ENCODE measurements at regions not wholly inside any gene's neighbourhood (a gene's known extent, or its start where the extent isn't known, plus 50 kb on each side); places are given as distances from the start of the nearest gene placed in this dataset.

DNA sequence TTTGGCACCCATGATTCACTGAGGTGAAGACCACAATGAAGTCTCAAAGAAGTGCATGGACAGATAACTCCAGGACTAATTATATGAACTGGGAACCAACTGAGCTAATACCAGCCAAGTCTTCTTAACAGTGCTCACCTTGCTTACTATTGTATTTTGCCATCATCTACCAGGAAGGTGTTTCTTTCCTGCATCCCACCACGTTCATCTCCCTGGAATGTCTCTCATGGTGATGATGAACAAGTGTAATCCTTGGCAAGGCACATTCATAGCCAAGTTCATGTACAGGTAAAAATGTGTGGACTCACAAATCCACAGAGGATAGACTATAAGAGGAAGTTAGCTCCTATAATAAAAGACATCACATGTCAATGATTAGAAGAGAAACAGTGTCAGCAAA is 489.1 kb downstream of the SMARCA1 start:
- Mint-ChIP-seq H3K9me3 (ENCODE audit: unreplicated experiment) (no peaks in the 10 kb centered on the region), H3K36me3 (ENCODE audit: unreplicated experiment) (no peaks in the 10 kb centered on the region), H3K27ac (ENCODE audit: unreplicated experiment) (no peak overlapping the region), H3K4me3 (ENCODE audit: unreplicated experiment) (no peak overlapping the region), H3K4me1 (ENCODE audit: low read depth, unreplicated experiment) (peaks cover 3% of the 10 kb centered on the region), H3K27me3 (ENCODE audit: unreplicated experiment) (no peaks in the 10 kb centered on the region)
- no peak for TF ChIP-seq CTCF (IDR thresholded peaks at IDR 0.05; ENCODE audit: partially characterized antibody, unreplicated experiment)
- no peak for DNase-seq

DNA sequence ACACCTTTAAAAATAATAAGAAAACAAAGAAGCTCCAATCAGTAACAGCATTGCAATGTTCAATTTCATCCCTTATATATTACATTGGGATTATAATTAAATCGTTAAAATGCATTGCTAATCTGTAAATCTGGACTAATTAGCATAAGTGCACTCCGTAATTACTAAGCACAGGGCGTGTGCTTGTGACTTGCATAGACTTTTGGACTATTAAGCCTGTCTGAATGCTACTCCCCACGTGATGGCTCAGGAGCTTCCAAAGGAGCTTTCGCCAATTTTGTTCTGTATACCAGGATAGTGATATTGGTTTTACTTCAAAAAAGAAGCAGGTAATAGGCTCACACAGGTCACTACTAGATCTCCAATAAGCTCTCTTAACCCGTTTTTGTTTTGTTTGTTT is 497.1 kb downstream of the SMARCA1 start:
- Mint-ChIP-seq H3K36me3 (ENCODE audit: unreplicated experiment) (no peaks in the 10 kb centered on the region), H3K4me3 (ENCODE audit: unreplicated experiment) (no peak overlapping the region), H3K27ac (ENCODE audit: unreplicated experiment) (no peak overlapping the region), H3K9me3 (ENCODE audit: unreplicated experiment) (no peaks in the 10 kb centered on the region), H3K4me1 (ENCODE audit: low read depth, unreplicated experiment) (no peaks in the 10 kb centered on the region), H3K27me3 (ENCODE audit: unreplicated experiment) (no peaks in the 10 kb centered on the region)
- no peak for TF ChIP-seq CTCF (IDR thresholded peaks at IDR 0.05; ENCODE audit: partially characterized antibody, unreplicated experiment)
- DNase-seq = no peak

DNA sequence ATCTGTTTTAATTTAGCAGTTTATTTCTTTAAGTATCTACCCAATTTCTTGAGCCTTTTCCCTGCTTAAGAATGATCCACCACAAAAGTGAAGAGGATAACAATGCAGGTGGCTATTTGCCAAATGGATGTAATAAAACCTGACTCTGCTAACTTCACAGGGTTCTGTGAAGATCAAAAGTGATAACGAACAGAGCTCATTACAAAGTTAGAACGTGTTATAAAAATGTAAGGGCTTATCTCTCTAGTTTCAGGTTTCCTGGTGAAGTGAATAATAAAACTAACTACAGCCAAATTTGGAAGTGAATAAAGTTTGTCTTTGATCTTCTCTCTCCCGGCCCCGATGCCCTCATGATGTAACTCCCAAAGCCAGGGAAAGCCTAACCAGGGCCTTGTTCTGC is 497.9 kb downstream of the SMARCA1 start:
- Mint-ChIP-seq H3K4me1 (ENCODE audit: low read depth, unreplicated experiment) (no peaks in the 10 kb centered on the region), H3K36me3 (ENCODE audit: unreplicated experiment) (no peaks in the 10 kb centered on the region), H3K4me3 (ENCODE audit: unreplicated experiment) (no peak overlapping the region), H3K27me3 (ENCODE audit: unreplicated experiment) (no peaks in the 10 kb centered on the region), H3K27ac (ENCODE audit: unreplicated experiment) (no peak overlapping the region), H3K9me3 (ENCODE audit: unreplicated experiment) (no peaks in the 10 kb centered on the region)
- DNase-seq = no peak
- no peak for TF ChIP-seq CTCF (IDR thresholded peaks at IDR 0.05; ENCODE audit: partially characterized antibody, unreplicated experiment)

DNA sequence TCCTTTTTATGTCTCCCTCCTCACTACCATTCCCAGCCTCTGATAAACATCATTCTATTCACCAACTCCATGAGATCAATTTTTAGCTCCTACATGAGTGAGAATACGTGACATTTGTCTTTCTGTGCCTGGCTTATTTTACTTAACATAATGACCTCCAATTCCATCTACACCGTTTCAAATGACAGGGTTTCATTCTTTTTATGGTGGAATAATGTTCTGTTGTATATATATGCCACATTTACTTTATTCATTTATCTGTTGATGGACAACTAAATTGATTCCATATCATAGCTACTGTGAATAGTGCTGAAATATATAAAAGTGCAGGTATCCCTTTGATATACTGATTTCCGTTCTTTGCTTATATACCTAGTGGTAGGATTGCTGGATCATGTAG is 503.9 kb downstream of the SMARCA1 start:
- Mint-ChIP-seq H3K4me1 (ENCODE audit: low read depth, unreplicated experiment) (no peaks in the 10 kb centered on the region), H3K9me3 (ENCODE audit: unreplicated experiment) (no peaks in the 10 kb centered on the region), H3K4me3 (ENCODE audit: unreplicated experiment) (no peak overlapping the region), H3K27ac (ENCODE audit: unreplicated experiment) (no peak overlapping the region), H3K27me3 (ENCODE audit: unreplicated experiment) (no peaks in the 10 kb centered on the region), H3K36me3 (ENCODE audit: unreplicated experiment) (no peaks in the 10 kb centered on the region)
- DNase-seq = no peak
- no peak for TF ChIP-seq CTCF (IDR thresholded peaks at IDR 0.05; ENCODE audit: partially characterized antibody, unreplicated experiment)

DNA sequence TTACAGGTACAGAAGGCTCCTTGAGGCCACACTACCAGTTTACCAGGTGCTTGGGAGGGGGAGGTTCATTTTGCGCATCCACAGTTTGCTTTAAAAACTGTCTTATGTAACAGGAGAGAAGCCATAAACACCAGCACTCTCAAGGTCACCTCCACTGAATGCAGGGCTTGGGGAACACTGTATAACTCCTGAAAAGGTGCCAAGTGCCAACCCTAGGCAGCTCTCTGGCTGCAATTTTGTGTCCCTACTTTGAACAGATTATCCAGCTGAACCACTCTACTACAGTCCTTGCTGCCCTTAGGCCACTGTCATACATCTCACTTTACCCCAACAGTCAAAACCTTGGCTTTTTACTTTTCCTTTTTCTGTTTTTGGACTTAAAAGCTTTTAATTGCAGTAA is 507.9 kb downstream of the SMARCA1 start:
- Mint-ChIP-seq H3K27me3 (ENCODE audit: unreplicated experiment) (no peaks in the 10 kb centered on the region), H3K4me1 (ENCODE audit: low read depth, unreplicated experiment) (no peaks in the 10 kb centered on the region), H3K27ac (ENCODE audit: unreplicated experiment) (no peak overlapping the region), H3K9me3 (ENCODE audit: unreplicated experiment) (no peaks in the 10 kb centered on the region), H3K36me3 (ENCODE audit: unreplicated experiment) (no peaks in the 10 kb centered on the region), H3K4me3 (ENCODE audit: unreplicated experiment) (no peak overlapping the region)
- TF ChIP-seq CTCF (IDR thresholded peaks at IDR 0.05; ENCODE audit: partially characterized antibody, unreplicated experiment) = no peak
- no peak for DNase-seq
